CD14-positive monocyte (primary cell): ENCODE measurements at regions not wholly inside any gene's neighbourhood (a gene's known extent, or its start where the extent isn't known, plus 50 kb on each side); places are given as distances from the start of the nearest gene placed in this dataset.

Experiments
- DNase-seq, 3 donors: peaks; one replicate each; pipeline ENCODE4 v3.0.0-alpha.2; 2011 to 2022
- H2AFZ ChIP-seq: 2 replicates; pipeline ENCODE4 v1.6.0; 2012; ENCODE audit warnings: mild to moderate bottlenecking, low read depth, low read length, inconsistent platforms; ENCODE audit not compliant: insufficient read depth, poor library complexity, severe bottlenecking
- H3K27ac ChIP-seq, 2 donors: 1 replicate in 1 of 2; 2 replicates in 1 of 2; pipeline ENCODE4 v1.5.1; 2012 to 2013; ENCODE audit warnings: low read length in 2 of 2, control low read depth in 1 of 2, inconsistent platforms in 1 of 2, low read depth in 1 of 2, mild to moderate bottlenecking in 1 of 2
- H3K27me3 ChIP-seq, 2 donors: one replicate each; pipeline versions ENCODE4 v1.6.0 to v1.6.1; 2011 to 2013; ENCODE audit warnings: low read length in 2 of 2; ENCODE audit not compliant: control insufficient read depth in 2 of 2, insufficient read depth in 2 of 2
- H3K36me3 ChIP-seq, 2 donors: replicated peaks in 1 of 2; 1 replicate in 1 of 2; 2 replicates in 1 of 2; pipeline versions ENCODE4 v1.5.1 to v1.6.1; 2012 to 2013; ENCODE audit warnings: low read length in 2 of 2, control low read depth in 1 of 2, inconsistent platforms in 1 of 2, mild to moderate bottlenecking in 1 of 2; ENCODE audit not compliant: insufficient read depth in 2 of 2, control insufficient read depth in 1 of 2
- H3K4me1 ChIP-seq, 2 donors: 1 replicate in 1 of 2; 2 replicates in 1 of 2; pipeline versions ENCODE4 v1.5.1 to v1.6.1; 2012 to 2013; ENCODE audit warnings: low read length in 2 of 2, control low read depth in 1 of 2, inconsistent platforms in 1 of 2, mild to moderate bottlenecking in 1 of 2, moderate library complexity in 1 of 2; ENCODE audit not compliant: insufficient read depth in 2 of 2, control insufficient read depth in 1 of 2
- H3K4me2 ChIP-seq: replicated peaks from 2 replicates; pipeline ENCODE3; 2012; ENCODE audit warnings: low read length, moderate library complexity, mild to moderate bottlenecking; ENCODE audit not compliant: poor library complexity, severe bottlenecking; ENCODE audit errors: extremely low read depth
- H3K4me3 ChIP-seq, 3 experiments: fragments of 200-600 bp in 1 of 3; sonication (generic) in 1 of 3; replicated peaks in 1 of 3; 1 replicate in 2 of 3; 2 replicates in 1 of 3; pipeline ENCODE4 v1.5.1; 2011 to 2013; ENCODE audit warnings: low read length in 3 of 3, mild to moderate bottlenecking in 3 of 3, control low read depth in 2 of 3, low read depth in 2 of 3, inconsistent platforms in 1 of 3, moderate library complexity in 1 of 3
- H3K79me2 ChIP-seq: 2 replicates; pipeline ENCODE4 v1.6.0; 2012; ENCODE audit warnings: mild to moderate bottlenecking, control low read depth, inconsistent platforms, low read length, moderate library complexity; ENCODE audit not compliant: insufficient read depth
- H3K9ac ChIP-seq: 2 replicates; pipeline ENCODE4 v1.6.0; 2017; ENCODE audit warnings: low read length, mild to moderate bottlenecking; ENCODE audit not compliant: insufficient read depth, poor library complexity, severe bottlenecking
- H3K9me3 ChIP-seq, 2 donors: replicated peaks in 1 of 2; 1 replicate in 1 of 2; 2 replicates in 1 of 2; pipeline versions ENCODE4 v1.5.1 to v1.6.1; 2012 to 2013; ENCODE audit warnings: low read length in 2 of 2, control low read depth in 1 of 2; ENCODE audit not compliant: control insufficient read depth in 1 of 2, insufficient read depth in 1 of 2
- H4K20me1 ChIP-seq: 2 replicates; pipeline ENCODE4 v1.6.0; 2012; ENCODE audit warnings: mild to moderate bottlenecking, low read length, control low read depth, moderate library complexity; ENCODE audit not compliant: insufficient read depth
- H3K27ac Mint-ChIP-seq, 7 donors: one replicate each; pipeline ENCODE4 v1.8.0; 2020; ENCODE audit warnings: mild to moderate bottlenecking in 7 of 7, mixed read lengths in 7 of 7, moderate library complexity in 6 of 7, inconsistent platforms in 2 of 7
- H3K27me3 Mint-ChIP-seq, 3 donors: one replicate each; pipeline ENCODE4 v1.8.0; 2021 to 2022; ENCODE audit warnings: low read depth in 3 of 3, mild to moderate bottlenecking in 3 of 3, mixed read lengths in 3 of 3, moderate library complexity in 3 of 3, inconsistent platforms in 1 of 3
- H3K36me3 Mint-ChIP-seq, 2 donors: one replicate each; pipeline ENCODE4 v1.8.0; 2020; ENCODE audit warnings: mixed read lengths in 2 of 2, inconsistent platforms in 1 of 2, mild to moderate bottlenecking in 1 of 2
- H3K4me1 Mint-ChIP-seq: one replicate; pipeline ENCODE4 v1.8.0; 2020; ENCODE audit warnings: mild to moderate bottlenecking, mixed read lengths
- H3K4me3 Mint-ChIP-seq, 2 donors: one replicate each; pipeline ENCODE4 v1.8.0; 2020; ENCODE audit warnings: mild to moderate bottlenecking in 2 of 2, mixed read lengths in 2 of 2, moderate library complexity in 1 of 2
- H3K9me3 Mint-ChIP-seq, 7 donors: one replicate each; pipeline ENCODE4 v1.8.0; 2020 to 2022; ENCODE audit warnings: mixed read lengths in 7 of 7, mild to moderate bottlenecking in 6 of 7, moderate library complexity in 6 of 7, inconsistent platforms in 2 of 7
- CTCF ChIP-seq: fragments of 200-600 bp; IDR thresholded peaks from one replicate; pipeline ENCODE4 v1.8.0; 2022; ENCODE audit warnings: antibody characterized with exemption, mild to moderate bottlenecking
- WGBS: methylation state at CpG from one replicate; pipeline ENCODE4 v1.1.5; 2013; ENCODE audit warnings: missing lambda C conversion rate; ENCODE audit not compliant: insufficient coverage; 5-methylcytosine and 5-hydroxymethylcytosine counted together
- intact Hi-C, 2 donors: fragments of 100-400 bp; cut with micrococcal nuclease; formaldehyde crosslinking; loops; one replicate each; pipeline versions ENCODE4 v1.15.0 to v1.15.1; 2023

- Histone ChIP-seq H3K4me2 (no peak overlapping the region), H3K9ac (no peak overlapping the region), H3K4me3 (no peak overlapping the region), H4K20me1 (no peaks in the 10 kb centered on the region), H3K27me3 (no peaks in the 10 kb centered on the region), H3K4me1 (no peaks in the 10 kb centered on the region), H3K9me3 (no peaks in the 10 kb centered on the region), H2AFZ (no peak overlapping the region), H3K27ac (no peak overlapping the region), H3K79me2 (no peaks in the 10 kb centered on the region), H3K36me3 (no peaks in the 10 kb centered on the region)
- no CpG with 5 or more reads among the region's 3 CpGs for whole genome bisulfite sequencing
- Mint-ChIP-seq H3K36me3 (no peaks in the 10 kb centered on the region), H3K9me3 (peaks cover 0 to 2% (median 0%) of the 10 kb centered on the region in 7 donors), H3K4me3 (no peak overlapping the region), H3K27me3 (peaks cover 0 to 2% (median 0%) of the 10 kb centered on the region in 3 donors), H3K27ac (no peak overlapping the region), H3K4me1 (no peaks in the 10 kb centered on the region)
- intact Hi-C loops: no loop called here
- DNase-seq: no peak
- TF ChIP-seq CTCF: no peak
Observed at GRCh38 chr6:93972791-93973190, 553.4 kb upstream of the EPHA7 start.

GRCh38 chr6:93970684-93971083, 551.3 kb upstream of the EPHA7 start:
- no peaks in the 10 kb centered on the region for H3K9me3 ChIP-seq
- no peak overlapping the region for H3K4me3 Mint-ChIP-seq
- H3K4me2 ChIP-seq: no peak overlapping the region
- H3K27ac Mint-ChIP-seq: no peak overlapping the region
- H3K9me3 Mint-ChIP-seq: peaks cover 0 to 2% (median 0%) of the 10 kb centered on the region in 7 donors
- H3K27me3 Mint-ChIP-seq: peaks cover 0 to 2% (median 0%) of the 10 kb centered on the region in 3 donors
- no peaks in the 10 kb centered on the region for H3K36me3 Mint-ChIP-seq
- 86% methylated on average over 5 of the region's 5 CpGs for WGBS
- no peak for DNase-seq
- no peak overlapping the region for H3K27ac ChIP-seq
- no peaks in the 10 kb centered on the region for H4K20me1 ChIP-seq
- no peaks in the 10 kb centered on the region for H3K36me3 ChIP-seq
- no peak overlapping the region for H3K9ac ChIP-seq
- H3K4me1 ChIP-seq: no peaks in the 10 kb centered on the region
- H3K4me3 ChIP-seq: no peak overlapping the region
- H3K27me3 ChIP-seq: no peaks in the 10 kb centered on the region
- H3K4me1 Mint-ChIP-seq: no peaks in the 10 kb centered on the region
- intact Hi-C loops: no loop called here
- no peaks in the 10 kb centered on the region for H3K79me2 ChIP-seq
- no peak overlapping the region for H2AFZ ChIP-seq
- no peak for TF ChIP-seq CTCF
